ENCODE measurements at regions not wholly inside any gene's neighbourhood (a gene's known extent, or its start where the extent isn't known, plus 50 kb on each side); places are given as distances from the start of the nearest gene placed in this dataset.

GRCh38 chr16:72388007-72388406 lies 216.1 kb upstream of the PMFBP1 start:
- peaks cover 17% of the 10 kb centered on the region for H3K9me3 Mint-ChIP-seq
- no peaks in the 10 kb centered on the region for H3K4me1 Mint-ChIP-seq
- no peak for DNase-seq (ENCODE audit: low read depth, low spot score)
- no peak overlapping the region for H3K4me3 Mint-ChIP-seq
- H3K27me3 Mint-ChIP-seq (ENCODE audit: low read depth), result no peaks in the 10 kb centered on the region
- H3K27ac Mint-ChIP-seq (ENCODE audit: unreplicated experiment), result no peak overlapping the region
- no peak for TF ChIP-seq CTCF (conservative IDR thresholded peaks at IDR 0.05)
- H3K36me3 Mint-ChIP-seq (ENCODE audit: low read depth), result peaks cover 45% of the 10 kb centered on the region

- Mint-ChIP-seq H3K27me3 (ENCODE audit: low read depth) (no peaks in the 10 kb centered on the region), H3K4me3 (no peak overlapping the region), H3K4me1 (no peaks in the 10 kb centered on the region), H3K27ac (ENCODE audit: unreplicated experiment) (no peak overlapping the region), H3K36me3 (ENCODE audit: low read depth) (peaks cover 41% of the 10 kb centered on the region), H3K9me3 (peaks cover 21% of the 10 kb centered on the region)
- DNase-seq (ENCODE audit: low read depth, low spot score), result no peak
- no peak for TF ChIP-seq CTCF (conservative IDR thresholded peaks at IDR 0.05)
Observed at GRCh38 chr16:72384651-72385050, 212.7 kb upstream of the PMFBP1 start.

GRCh38 chr16:72380283-72380682 lies 208.3 kb upstream of the PMFBP1 start:
- no peak for DNase-seq (ENCODE audit: low read depth, low spot score)
- Mint-ChIP-seq H3K27ac (ENCODE audit: unreplicated experiment) (no peak overlapping the region), H3K36me3 (ENCODE audit: low read depth) (peaks cover 19% of the 10 kb centered on the region), H3K4me1 (no peaks in the 10 kb centered on the region), H3K9me3 (peaks cover 6% of the 10 kb centered on the region), H3K4me3 (no peak overlapping the region), H3K27me3 (ENCODE audit: low read depth) (no peaks in the 10 kb centered on the region)
- no peak for TF ChIP-seq CTCF (conservative IDR thresholded peaks at IDR 0.05)

GRCh38 chr16:72373201-72373600 lies 201.2 kb upstream of the PMFBP1 start:
- Mint-ChIP-seq H3K4me1 (peaks cover 13% of the 10 kb centered on the region), H3K27ac (ENCODE audit: unreplicated experiment) (no peak overlapping the region), H3K9me3 (no peaks in the 10 kb centered on the region), H3K36me3 (ENCODE audit: low read depth) (peaks cover 5% of the 10 kb centered on the region), H3K27me3 (ENCODE audit: low read depth) (no peaks in the 10 kb centered on the region), H3K4me3 (no peak overlapping the region)
- no peak for DNase-seq (ENCODE audit: low read depth, low spot score)
- no peak for TF ChIP-seq CTCF (conservative IDR thresholded peaks at IDR 0.05)

GRCh38 chr16:72372087-72373045 lies 200.4 kb upstream of the PMFBP1 start:
- Mint-ChIP-seq H3K27me3 (ENCODE audit: low read depth) (no peaks in the 10 kb centered on the region), H3K4me3 (no peak overlapping the region), H3K4me1 (peaks cover 13% of the 10 kb centered on the region), H3K36me3 (ENCODE audit: low read depth) (peaks cover 4% of the 10 kb centered on the region), H3K27ac (ENCODE audit: unreplicated experiment) (no peak overlapping the region), H3K9me3 (peaks cover 2% of the 10 kb centered on the region)
- DNase-seq (ENCODE audit: low read depth, low spot score), result no peak
- no peak for TF ChIP-seq CTCF (conservative IDR thresholded peaks at IDR 0.05)

Data from neural crest cell (in vitro differentiated cells).